DOHH2 (cell line): ENCODE measurements at regions not wholly inside any gene's neighbourhood (a gene's known extent, or its start where the extent isn't known, plus 50 kb on each side); places are given as distances from the start of the nearest gene placed in this dataset.
A peak's percentile ranks its signal among the peaks of the same experiment; 100 is the strongest.

Experiments used
- H3F3A ChIP-seq: fragments of 200-600 bp; sonication (generic), shearing (Covaris generic); 2 replicates; pipeline ENCODE4 v1.6.0; 2016; ENCODE audit warnings: antibody characterized with exemption, mild to moderate bottlenecking; ENCODE audit not compliant: control insufficient read depth, insufficient read depth
- H3K27ac ChIP-seq: fragments of 200-600 bp; sonication (generic); 2 replicates; pipeline ENCODE4 v1.5.1; 2014; ENCODE audit warnings: low read depth, mild to moderate bottlenecking, low read length, moderate library complexity
- H3K27me3 ChIP-seq: fragments of 200-600 bp; sonication (generic); 2 replicates; pipeline ENCODE4 v1.6.1; 2014; ENCODE audit warnings: mild to moderate bottlenecking, low read length, mixed read lengths; ENCODE audit not compliant: control insufficient read depth
- H3K36me3 ChIP-seq: fragments of 200-600 bp; sonication (generic); 2 replicates; pipeline ENCODE4 v1.6.1; 2014; ENCODE audit warnings: mild to moderate bottlenecking, low read length, moderate library complexity, mixed read lengths; ENCODE audit not compliant: control insufficient read depth
- H3K4me1 ChIP-seq: fragments of 200-600 bp; sonication (generic); 2 replicates; pipeline ENCODE4 v1.6.1; 2014; ENCODE audit warnings: mild to moderate bottlenecking, low read length, mixed read lengths; ENCODE audit not compliant: control insufficient read depth
- H3K4me2 ChIP-seq: fragments of 200-600 bp; sonication (generic); 2 replicates; pipeline ENCODE4 v1.6.0; 2014; ENCODE audit warnings: mild to moderate bottlenecking, low read length, moderate library complexity
- H3K4me3 ChIP-seq: fragments of 200-600 bp; sonication (generic); 2 replicates; pipeline ENCODE4 v1.5.1; 2014; ENCODE audit warnings: mild to moderate bottlenecking, low read length, mixed read lengths
- H3K79me2 ChIP-seq: fragments of 200-600 bp; sonication (generic); 2 replicates; pipeline ENCODE4 v1.6.1; 2014; ENCODE audit warnings: mild to moderate bottlenecking, low read length, mixed read lengths; ENCODE audit not compliant: control insufficient read depth
- H3K9me2 ChIP-seq: fragments of 200-600 bp; sonication (generic); replicated peaks from 2 replicates; pipeline ENCODE4 v1.6.1; 2014; ENCODE audit warnings: mild to moderate bottlenecking, low read length, mixed read lengths; ENCODE audit not compliant: control insufficient read depth
- H3K9me3 ChIP-seq: fragments of 200-600 bp; sonication (generic); 2 replicates; pipeline ENCODE4 v1.6.1; 2014; ENCODE audit warnings: antibody characterized with exemption, low read length, mixed read lengths; ENCODE audit not compliant: control insufficient read depth, insufficient read depth
- H4K20me1 ChIP-seq: fragments of 200-600 bp; sonication (generic); 2 replicates; pipeline ENCODE4 v1.6.0; 2014; ENCODE audit warnings: low read depth, mild to moderate bottlenecking, antibody characterized with exemption, low read length, moderate library complexity; ENCODE audit not compliant: control insufficient read depth, insufficient read depth
- CTCF ChIP-seq: fragments of 200-600 bp; sonication (generic); IDR thresholded peaks from one replicate; pipeline ENCODE4 v1.5.1; 2014; ENCODE audit warnings: antibody characterized with exemption, mild to moderate bottlenecking, low read depth, low read length; ENCODE audit not compliant: poor library complexity, severe bottlenecking
- EZH2phosphoT487 ChIP-seq: fragments of 200-600 bp; sonication (generic); IDR thresholded peaks from 2 replicates; pipeline ENCODE4 v1.6.1; 2017; ENCODE audit warnings: borderline replicate concordance, mild to moderate bottlenecking, antibody characterized with exemption, low read length, moderate library complexity, mixed read lengths

GRCh38 chr3:143206955-143207337 lies 87.4 kb downstream of the CHST2 start:
- TF ChIP-seq CTCF (no peak), EZH2phosphoT487 (no peak)
- H4K20me1 ChIP-seq, result no peaks in the 10 kb centered on the region
- peak overlapping the region; percentile 30 for H3K4me3 ChIP-seq
- no peaks in the 10 kb centered on the region for H3K27me3 ChIP-seq
- peaks cover 15% of the 10 kb centered on the region; the same call in 1 of the 2 replicates for H3F3A ChIP-seq
- peaks cover 89% of the 10 kb centered on the region for H3K4me1 ChIP-seq
- no peaks in the 10 kb centered on the region for H3K9me2 ChIP-seq
- H3K9me3 ChIP-seq, result no peaks in the 10 kb centered on the region
- H3K4me2 ChIP-seq, result peak overlapping the region; percentile 61
- H3K36me3 ChIP-seq, result peaks cover 6% of the 10 kb centered on the region; the same call in 1 of the 2 replicates
- no peaks in the 10 kb centered on the region for H3K79me2 ChIP-seq
- H3K27ac ChIP-seq, result peak overlapping the region; percentile 85

GRCh38 chr3:143207338-143207961 lies 87.9 kb downstream of the CHST2 start:
- Histone ChIP-seq H3K9me3 (no peaks in the 10 kb centered on the region), H3K4me2 (peak overlapping the region; percentile 61), H3K27me3 (no peaks in the 10 kb centered on the region), H3K36me3 (peaks cover 6% of the 10 kb centered on the region; the same call in 1 of the 2 replicates), H3F3A (peaks cover 15% of the 10 kb centered on the region; the same call in 1 of the 2 replicates), H4K20me1 (no peaks in the 10 kb centered on the region), H3K4me3 (peak overlapping the region; percentile 30), H3K79me2 (no peaks in the 10 kb centered on the region), H3K27ac (peak overlapping the region; percentile 85), H3K4me1 (peaks cover 85% of the 10 kb centered on the region), H3K9me2 (no peaks in the 10 kb centered on the region)
- TF ChIP-seq CTCF, result no peak
- no peak for TF ChIP-seq EZH2phosphoT487

GRCh38 chr3:143208976-143209714 lies 89.6 kb downstream of the CHST2 start:
- peaks cover 6% of the 10 kb centered on the region; the same call in 1 of the 2 replicates for H3K36me3 ChIP-seq
- H3K27me3 ChIP-seq, result no peaks in the 10 kb centered on the region
- H3K79me2 ChIP-seq, result no peaks in the 10 kb centered on the region
- H3K4me3 ChIP-seq, result no peak overlapping the region
- peaks cover 15% of the 10 kb centered on the region; the same call in 1 of the 2 replicates for H3F3A ChIP-seq
- H3K27ac ChIP-seq, result no peak overlapping the region
- no peaks in the 10 kb centered on the region for H4K20me1 ChIP-seq
- TF ChIP-seq EZH2phosphoT487 (no peak), CTCF (no peak)
- peaks cover 69% of the 10 kb centered on the region for H3K4me1 ChIP-seq
- peak overlapping the region; percentile 35 for H3K4me2 ChIP-seq
- H3K9me3 ChIP-seq, result no peaks in the 10 kb centered on the region
- no peaks in the 10 kb centered on the region for H3K9me2 ChIP-seq
